ENCODE measurements at regions not wholly inside any gene's neighbourhood (a gene's known extent, or its start where the extent isn't known, plus 50 kb on each side); places are given as distances from the start of the nearest gene placed in this dataset.

- Histone ChIP-seq H3K9me3 (no peaks in the 10 kb centered on the region), H3K36me3 (no peaks in the 10 kb centered on the region), H3K27ac (no peak overlapping the region), H3K4me1 (peaks cover 0 to 15% (median 0%) of the 10 kb centered on the region in 4 donors), H3K27me3 (no peaks in the 10 kb centered on the region), H3K4me3 (no peak overlapping the region)
- DNase-seq: no peak
- no peak for TF ChIP-seq POLR2A (IDR thresholded peaks at IDR 0.05)
- TF ChIP-seq, protein P1, sequence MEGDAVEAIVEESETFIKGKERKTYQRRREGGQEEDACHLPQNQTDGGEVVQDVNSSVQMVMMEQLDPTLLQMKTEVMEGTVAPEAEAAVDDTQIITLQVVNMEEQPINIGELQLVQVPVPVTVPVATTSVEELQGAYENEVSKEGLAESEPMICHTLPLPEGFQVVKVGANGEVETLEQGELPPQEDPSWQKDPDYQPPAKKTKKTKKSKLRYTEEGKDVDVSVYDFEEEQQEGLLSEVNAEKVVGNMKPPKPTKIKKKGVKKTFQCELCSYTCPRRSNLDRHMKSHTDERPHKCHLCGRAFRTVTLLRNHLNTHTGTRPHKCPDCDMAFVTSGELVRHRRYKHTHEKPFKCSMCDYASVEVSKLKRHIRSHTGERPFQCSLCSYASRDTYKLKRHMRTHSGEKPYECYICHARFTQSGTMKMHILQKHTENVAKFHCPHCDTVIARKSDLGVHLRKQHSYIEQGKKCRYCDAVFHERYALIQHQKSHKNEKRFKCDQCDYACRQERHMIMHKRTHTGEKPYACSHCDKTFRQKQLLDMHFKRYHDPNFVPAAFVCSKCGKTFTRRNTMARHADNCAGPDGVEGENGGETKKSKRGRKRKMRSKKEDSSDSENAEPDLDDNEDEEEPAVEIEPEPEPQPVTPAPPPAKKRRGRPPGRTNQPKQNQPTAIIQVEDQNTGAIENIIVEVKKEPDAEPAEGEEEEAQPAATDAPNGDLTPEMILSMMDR (IDR thresholded peaks at IDR 0.05): no peak
These were observed 443.1 kb downstream of the AEBP2 start for GRCh38 chr12:19882346-19882745.

DNA sequence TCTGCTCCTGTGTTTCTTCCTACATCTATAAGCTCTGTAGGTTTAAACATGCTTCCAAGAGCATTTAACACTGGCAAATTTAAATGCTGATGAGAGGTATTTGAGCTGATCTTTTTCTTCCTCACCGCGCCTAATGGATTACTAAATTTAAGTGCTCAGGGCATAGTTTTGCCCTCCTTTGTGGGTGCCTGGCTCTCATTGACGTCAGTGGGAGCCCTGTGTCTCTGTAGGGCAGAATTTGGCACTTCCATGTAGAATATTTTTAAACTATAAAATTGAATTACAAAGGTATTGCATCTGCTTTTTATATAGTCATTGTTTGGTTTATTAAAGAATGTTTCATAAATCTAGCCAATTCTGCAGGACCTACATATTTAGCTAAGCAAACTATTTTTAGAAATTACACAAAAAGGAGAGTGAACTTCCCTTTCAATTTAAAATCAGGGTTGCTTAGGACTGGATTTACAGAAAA is 444.8 kb downstream of the AEBP2 start:
- Histone ChIP-seq H3K4me1 (peaks cover 0 to 15% (median 0%) of the 10 kb centered on the region in 4 donors), H3K36me3 (no peaks in the 10 kb centered on the region), H3K4me3 (no peak overlapping the region), H3K9me3 (no peaks in the 10 kb centered on the region), H3K27me3 (no peaks in the 10 kb centered on the region), H3K27ac (peak overlapping the region in 1 of 4 donors; percentile 40)
- DNase-seq: no peak
- no peak for TF ChIP-seq POLR2A (IDR thresholded peaks at IDR 0.05)
- TF ChIP-seq, protein P1 (IDR thresholded peaks at IDR 0.05): no peak

DNA sequence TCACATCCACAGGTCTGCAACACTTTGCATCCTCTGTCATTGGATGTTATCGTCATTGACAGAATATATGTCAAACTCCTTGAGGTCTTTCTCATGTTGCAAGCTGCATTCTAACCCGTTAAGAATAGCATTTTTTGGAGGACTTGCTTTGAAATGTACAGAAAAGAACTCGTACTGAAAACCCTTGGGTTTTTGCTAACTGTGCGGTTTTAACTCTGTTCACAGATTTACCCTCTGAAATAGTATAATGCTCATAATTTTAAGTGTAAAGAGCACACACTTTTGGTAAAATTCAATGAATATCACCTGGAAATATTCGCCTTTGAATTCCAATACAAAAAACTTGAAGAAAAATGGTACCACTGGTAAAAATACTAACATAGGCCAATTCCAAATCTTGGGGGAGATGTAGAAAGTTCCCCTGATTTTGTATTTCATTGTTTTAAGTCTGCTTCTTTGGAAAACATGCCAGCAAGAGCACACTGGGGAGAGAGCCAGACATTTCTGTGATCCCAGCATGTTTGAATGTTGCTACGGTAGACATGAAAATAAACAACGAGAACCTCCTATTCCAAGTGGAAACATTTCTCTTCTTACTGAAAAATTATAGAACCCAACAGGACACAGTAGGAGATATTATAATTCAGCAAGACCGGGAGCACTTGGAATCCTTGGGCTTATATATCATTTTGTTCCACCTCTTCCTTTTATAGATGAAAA is 446.0 kb downstream of the AEBP2 start:
- no peak for DNase-seq
- H3K36me3 ChIP-seq: no peaks in the 10 kb centered on the region
- H3K4me3 ChIP-seq: no peak overlapping the region
- H3K9me3 ChIP-seq: no peaks in the 10 kb centered on the region
- H3K4me1 ChIP-seq: peaks cover 0 to 15% (median 0%) of the 10 kb centered on the region in 4 donors
- H3K27ac ChIP-seq: peak overlapping the region in 1 of 4 donors; percentile 59
- TF ChIP-seq, protein P1 (IDR thresholded peaks at IDR 0.05): no peak
- TF ChIP-seq POLR2A (IDR thresholded peaks at IDR 0.05): no peak
- H3K27me3 ChIP-seq: no peaks in the 10 kb centered on the region

GRCh38 chr12:19886065-19886464 is 446.8 kb downstream of the AEBP2 start:
- peak overlapping the region in 1 of 4 donors; percentile 59 for H3K27ac ChIP-seq
- no peak for DNase-seq
- TF ChIP-seq, protein P1 (IDR thresholded peaks at IDR 0.05): no peak
- no peak for TF ChIP-seq POLR2A (IDR thresholded peaks at IDR 0.05)
- H3K4me3 ChIP-seq: no peak overlapping the region
- H3K36me3 ChIP-seq: no peaks in the 10 kb centered on the region
- H3K4me1 ChIP-seq: peaks cover 0 to 15% (median 0%) of the 10 kb centered on the region in 4 donors
- H3K27me3 ChIP-seq: no peaks in the 10 kb centered on the region
- no peaks in the 10 kb centered on the region for H3K9me3 ChIP-seq

DNA sequence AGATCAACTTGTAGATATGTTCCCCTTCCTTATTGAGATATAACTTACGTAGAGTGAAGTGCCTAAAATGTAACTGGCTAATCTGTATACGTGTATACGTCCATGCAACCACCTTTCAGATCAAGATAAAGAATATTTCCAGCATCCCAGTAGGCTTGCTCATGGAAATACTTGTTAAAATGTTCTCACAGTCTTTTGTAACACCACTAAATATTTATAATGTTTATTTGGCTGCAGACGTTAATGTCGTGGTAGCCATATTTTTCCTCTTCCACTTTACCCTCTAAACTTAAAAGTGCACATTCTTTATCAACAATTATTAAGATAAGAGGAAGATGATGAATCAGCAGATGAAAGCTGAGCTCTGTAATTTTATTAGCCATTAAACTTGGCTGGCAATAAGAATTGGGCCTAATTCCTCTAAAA is 447.4 kb downstream of the AEBP2 start:
- H3K4me1 ChIP-seq: peaks cover 0 to 15% (median 0%) of the 10 kb centered on the region in 4 donors
- peak overlapping the region in 1 of 4 donors; percentile 59 for H3K27ac ChIP-seq
- H3K4me3 ChIP-seq: no peak overlapping the region
- no peaks in the 10 kb centered on the region for H3K36me3 ChIP-seq
- DNase-seq: no peak
- H3K27me3 ChIP-seq: no peaks in the 10 kb centered on the region
- TF ChIP-seq POLR2A (IDR thresholded peaks at IDR 0.05): no peak
- TF ChIP-seq, protein P1 (IDR thresholded peaks at IDR 0.05): no peak
- no peaks in the 10 kb centered on the region for H3K9me3 ChIP-seq

Data from Peyer's patch (tissue), 4 donors.